HEK293 (cell line): ENCODE measurements at regions not wholly inside any gene's neighbourhood (a gene's known extent, or its start where the extent isn't known, plus 50 kb on each side); places are given as distances from the start of the nearest gene placed in this dataset.

Experiments
- CTCF ChIP-seq: fragments of 450-650 bp; formaldehyde crosslinking; IDR thresholded peaks from 2 replicates; pipeline ENCODE4 v1.5.1; 2016; ENCODE audit warnings: missing biosample characterization, missing genetic modification characterization
- GLIS1 ChIP-seq: fragments of 450-650 bp; formaldehyde crosslinking; IDR thresholded peaks from 2 replicates; pipeline ENCODE4 v1.5.1; 2016; ENCODE audit warnings: missing biosample characterization, missing genetic modification characterization
- SETDB1 ChIP-seq: IDR thresholded peaks from one replicate; pipeline ENCODE4 v1.6.1; 2017; ENCODE audit warnings: mild to moderate bottlenecking, low read length, moderate library complexity, mixed read lengths; ENCODE audit not compliant: insufficient read length
- YY1 ChIP-seq: fragments of 450-650 bp; formaldehyde crosslinking; IDR thresholded peaks from 2 replicates; pipeline ENCODE4 v1.5.1; 2018; ENCODE audit warnings: missing biosample characterization, missing genetic modification characterization
- ZNF211 ChIP-seq: fragments of 450-650 bp; formaldehyde crosslinking; IDR thresholded peaks from 2 replicates; pipeline ENCODE4 v1.5.1; 2016; ENCODE audit warnings: low read depth, missing biosample characterization, missing genetic modification characterization
- ZNF280D ChIP-seq: fragments of 450-650 bp; formaldehyde crosslinking; IDR thresholded peaks from 2 replicates; pipeline ENCODE4 v1.5.1; 2016; ENCODE audit warnings: missing biosample characterization, missing genetic modification characterization
- ZNF398 ChIP-seq: fragments of 450-650 bp; formaldehyde crosslinking; IDR thresholded peaks from 2 replicates; pipeline ENCODE4 v1.5.1; 2017; ENCODE audit warnings: missing biosample characterization, missing genetic modification characterization
- ZNF529 ChIP-seq: fragments of 450-650 bp; formaldehyde crosslinking; IDR thresholded peaks from 2 replicates; pipeline ENCODE4 v1.5.1; 2017; ENCODE audit warnings: missing genetic modification characterization, missing biosample characterization; ENCODE audit not compliant: insufficient replicate concordance
- ZNF555 ChIP-seq: fragments of 450-650 bp; formaldehyde crosslinking; conservative IDR thresholded peaks from 2 replicates; pipeline ENCODE4 v1.5.1; 2017; ENCODE audit warnings: missing biosample characterization, mild to moderate bottlenecking, missing genetic modification characterization, inconsistent platforms
- ZNF645 ChIP-seq: fragments of 450-650 bp; formaldehyde crosslinking; IDR thresholded peaks from 2 replicates; pipeline ENCODE4; 2016; ENCODE audit warnings: missing biosample characterization, missing genetic modification characterization
- ZNF704 ChIP-seq: fragments of 450-650 bp; formaldehyde crosslinking; IDR thresholded peaks from 2 replicates; pipeline ENCODE4 v1.5.1; 2016; ENCODE audit warnings: missing biosample characterization, missing genetic modification characterization

- TF ChIP-seq CTCF (no peak), GLIS1 (tag by site-specific recombination) (no peak), ZNF280D (tag by site-specific recombination) (no peak), ZNF704 (tag by site-specific recombination) (no peak), ZNF555 (tag by site-specific recombination) (no peak), ZNF398 (tag by site-specific recombination) (no peak), ZNF211 (tag by site-specific recombination) (no peak), YY1 (tag by site-specific recombination) (no peak), ZNF529 (no peak), ZNF645 (tag by site-specific recombination) (no peak), SETDB1 (no peak)
Observed at GRCh38 chr1:29515170-29515955, 279.0 kb downstream of the PTPRU start.
